ENCODE measurements at regions not wholly inside any gene's neighbourhood (a gene's known extent, or its start where the extent isn't known, plus 50 kb on each side); places are given as distances from the start of the nearest gene placed in this dataset.
A peak's percentile ranks its signal among the peaks of the same experiment; 100 is the strongest.

- Histone ChIP-seq H3K36me3 (ENCODE audit: control insufficient read depth in 1 of 2, insufficient read depth in 2 of 2, low read length in 2 of 2) (no peaks in the 10 kb centered on the region), H2BK12ac (ENCODE audit: low read length) (no peak overlapping the region), H3K14ac (ENCODE audit: low read length) (no peak overlapping the region), H3K27me3 (ENCODE audit: insufficient read depth, low read length) (no peaks in the 10 kb centered on the region), H3K79me1 (ENCODE audit: low read length) (no peaks in the 10 kb centered on the region), H2AFZ (ENCODE audit: insufficient read depth, low read length, poor library complexity) (no peak overlapping the region), H3K23ac (ENCODE audit: low read length) (no peak overlapping the region), H2AK5ac (ENCODE audit: low read length) (no peak overlapping the region), H3K27ac (ENCODE audit: low read depth, low read length) (no peak overlapping the region), H4K12ac (ENCODE audit: low read depth, low read length) (no peak overlapping the region), H3K4ac (ENCODE audit: low read depth, low read length) (no peak overlapping the region), H3K4me3 (ENCODE audit: low read depth, low read length) (no peak overlapping the region), H2BK5ac (ENCODE audit: low read depth, low read length, poor library complexity) (no peak overlapping the region), H3K9ac (ENCODE audit: low read length) (no peak overlapping the region), H3K4me1 (ENCODE audit: control insufficient read depth in 1 of 2, insufficient read depth in 2 of 2, low read length in 2 of 2) (no peaks in the 10 kb centered on the region), H2BK120ac (ENCODE audit: insufficient read depth, low read length, poor library complexity) (no peak overlapping the region), H3K9me3 (ENCODE audit: insufficient read depth, low read depth, low read length) (no peaks in the 10 kb centered on the region), H3K79me2 (ENCODE audit: control insufficient read depth, insufficient read depth, low read length, poor library complexity) (no peaks in the 10 kb centered on the region), H3K18ac (ENCODE audit: low read length) (no peak overlapping the region), H4K8ac (ENCODE audit: low read depth, low read length) (no peak overlapping the region), H4K91ac (ENCODE audit: low read depth, low read length) (no peak overlapping the region), H3K4me2 (ENCODE audit: low read length) (no peak overlapping the region)
- no CpG with 5 or more reads among the region's 16 CpGs for WGBS (ENCODE audit: extremely low coverage, insufficient coverage, insufficient read length)
- DNase-seq = no peak
Observed at GRCh38 chr5:98121036-98121936, 652.2 kb upstream of the RGMB start.

- no CpG with 5 or more reads among the region's 2 CpGs for WGBS (ENCODE audit: extremely low coverage, insufficient coverage, insufficient read length)
- H3K36me3 ChIP-seq (ENCODE audit: control insufficient read depth in 1 of 2, insufficient read depth in 2 of 2, low read length in 2 of 2) = no peaks in the 10 kb centered on the region
Observed at GRCh38 chr5:98128271-98128670, 645.2 kb upstream of the RGMB start.

DNA sequence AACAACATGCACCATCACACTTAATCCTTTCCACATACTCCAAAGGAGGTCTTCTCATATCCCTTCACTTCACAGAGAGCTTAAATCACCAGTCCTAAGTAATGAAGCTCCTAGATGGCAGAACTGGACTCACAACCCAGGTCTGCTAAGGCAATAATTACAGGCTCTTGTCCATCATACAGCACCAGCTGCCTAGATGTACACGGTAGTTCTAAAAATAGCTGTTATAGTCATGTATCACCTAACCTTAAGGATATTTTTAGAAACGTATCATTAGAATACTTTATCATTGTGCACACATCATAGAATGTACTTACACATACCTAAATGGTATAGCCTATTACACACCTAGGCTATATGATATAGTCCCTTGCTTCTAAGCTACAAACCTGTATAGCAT lies 644.6 kb upstream of the RGMB start:
- Histone ChIP-seq H2AFZ (ENCODE audit: insufficient read depth, low read length, poor library complexity) (no peak overlapping the region), H3K4me3 (ENCODE audit: low read depth, low read length) (no peak overlapping the region), H3K27ac (ENCODE audit: low read depth, low read length) (no peak overlapping the region), H3K79me2 (ENCODE audit: control insufficient read depth, insufficient read depth, low read length, poor library complexity) (no peaks in the 10 kb centered on the region), H4K12ac (ENCODE audit: low read depth, low read length) (no peak overlapping the region), H3K9ac (ENCODE audit: low read length) (no peak overlapping the region), H2BK120ac (ENCODE audit: insufficient read depth, low read length, poor library complexity) (no peak overlapping the region), H3K27me3 (ENCODE audit: insufficient read depth, low read length) (no peaks in the 10 kb centered on the region), H3K4ac (ENCODE audit: low read depth, low read length) (no peak overlapping the region), H4K8ac (ENCODE audit: low read depth, low read length) (no peak overlapping the region), H2BK12ac (ENCODE audit: low read length) (no peak overlapping the region), H2AK5ac (ENCODE audit: low read length) (no peak overlapping the region), H3K36me3 (ENCODE audit: control insufficient read depth in 1 of 2, insufficient read depth in 2 of 2, low read length in 2 of 2) (no peaks in the 10 kb centered on the region), H3K4me1 (ENCODE audit: control insufficient read depth in 1 of 2, insufficient read depth in 2 of 2, low read length in 2 of 2) (no peaks in the 10 kb centered on the region), H4K91ac (ENCODE audit: low read depth, low read length) (no peak overlapping the region), H3K23ac (ENCODE audit: low read length) (no peak overlapping the region), H3K14ac (ENCODE audit: low read length) (no peak overlapping the region), H3K18ac (ENCODE audit: low read length) (no peak overlapping the region), H3K4me2 (ENCODE audit: low read length) (no peak overlapping the region), H3K9me3 (ENCODE audit: insufficient read depth, low read depth, low read length) (no peaks in the 10 kb centered on the region), H3K79me1 (ENCODE audit: low read length) (no peaks in the 10 kb centered on the region), H2BK5ac (ENCODE audit: low read depth, low read length, poor library complexity) (no peak overlapping the region)
- no CpG with 5 or more reads among the region's 2 CpGs for WGBS (ENCODE audit: extremely low coverage, insufficient coverage, insufficient read length)
- no peak for DNase-seq

More at GRCh38 chr5:98128271-98128670, 645.2 kb upstream of the RGMB start:
- no peak overlapping the region for H2AK5ac ChIP-seq (ENCODE audit: low read length)
- no peak overlapping the region for H4K12ac ChIP-seq (ENCODE audit: low read depth, low read length)
- no peaks in the 10 kb centered on the region for H3K9me3 ChIP-seq (ENCODE audit: insufficient read depth, low read depth, low read length)
- H3K27ac ChIP-seq (ENCODE audit: low read depth, low read length) = no peak overlapping the region
- H3K4me1 ChIP-seq (ENCODE audit: control insufficient read depth in 1 of 2, insufficient read depth in 2 of 2, low read length in 2 of 2) = no peaks in the 10 kb centered on the region
- H3K4ac ChIP-seq (ENCODE audit: low read depth, low read length) = no peak overlapping the region
- H3K18ac ChIP-seq (ENCODE audit: low read length) = no peak overlapping the region
- H3K27me3 ChIP-seq (ENCODE audit: insufficient read depth, low read length) = no peaks in the 10 kb centered on the region
- no peak overlapping the region for H3K9ac ChIP-seq (ENCODE audit: low read length)
- no peak overlapping the region for H4K91ac ChIP-seq (ENCODE audit: low read depth, low read length)
- no peak overlapping the region for H2BK5ac ChIP-seq (ENCODE audit: low read depth, low read length, poor library complexity)
- H2BK120ac ChIP-seq (ENCODE audit: insufficient read depth, low read length, poor library complexity) = no peak overlapping the region
- H3K79me1 ChIP-seq (ENCODE audit: low read length) = no peaks in the 10 kb centered on the region
- no peak overlapping the region for H3K23ac ChIP-seq (ENCODE audit: low read length)
- no peak overlapping the region for H3K4me2 ChIP-seq (ENCODE audit: low read length)
- H2AFZ ChIP-seq (ENCODE audit: insufficient read depth, low read length, poor library complexity) = no peak overlapping the region
- no peak overlapping the region for H3K14ac ChIP-seq (ENCODE audit: low read length)
- no peaks in the 10 kb centered on the region for H3K79me2 ChIP-seq (ENCODE audit: control insufficient read depth, insufficient read depth, low read length, poor library complexity)
- H4K8ac ChIP-seq (ENCODE audit: low read depth, low read length) = no peak overlapping the region
- no peak overlapping the region for H3K4me3 ChIP-seq (ENCODE audit: low read depth, low read length)
- DNase-seq = no peak
- no peak overlapping the region for H2BK12ac ChIP-seq (ENCODE audit: low read length)

- peak in 1 of 2 donors; percentile 85 for DNase-seq
- Histone ChIP-seq H3K79me1 (ENCODE audit: low read length) (no peaks in the 10 kb centered on the region), H4K12ac (ENCODE audit: low read depth, low read length) (no peak overlapping the region)
Observed at GRCh38 chr5:98130261-98131035, 643.0 kb upstream of the RGMB start.

More at GRCh38 chr5:98130261-98131035, 643.0 kb upstream of the RGMB start:
- H3K79me2 ChIP-seq (ENCODE audit: control insufficient read depth, insufficient read depth, low read length, poor library complexity) = no peaks in the 10 kb centered on the region
- no peak overlapping the region for H2BK5ac ChIP-seq (ENCODE audit: low read depth, low read length, poor library complexity)
- no peaks in the 10 kb centered on the region for H3K9me3 ChIP-seq (ENCODE audit: insufficient read depth, low read depth, low read length)
- H3K27me3 ChIP-seq (ENCODE audit: insufficient read depth, low read length) = no peaks in the 10 kb centered on the region
- no peak overlapping the region for H2AFZ ChIP-seq (ENCODE audit: insufficient read depth, low read length, poor library complexity)
- H3K36me3 ChIP-seq (ENCODE audit: control insufficient read depth in 1 of 2, insufficient read depth in 2 of 2, low read length in 2 of 2) = no peaks in the 10 kb centered on the region
- no peak overlapping the region for H4K8ac ChIP-seq (ENCODE audit: low read depth, low read length)
- H2BK120ac ChIP-seq (ENCODE audit: insufficient read depth, low read length, poor library complexity) = no peak overlapping the region
- H3K18ac ChIP-seq (ENCODE audit: low read length) = no peak overlapping the region
- H2AK5ac ChIP-seq (ENCODE audit: low read length) = no peak overlapping the region
- H3K14ac ChIP-seq (ENCODE audit: low read length) = no peak overlapping the region
- H3K23ac ChIP-seq (ENCODE audit: low read length) = no peak overlapping the region
- H3K4me3 ChIP-seq (ENCODE audit: low read depth, low read length) = no peak overlapping the region
- H3K9ac ChIP-seq (ENCODE audit: low read length) = no peak overlapping the region
- H2BK12ac ChIP-seq (ENCODE audit: low read length) = no peak overlapping the region
- WGBS (ENCODE audit: extremely low coverage, insufficient coverage, insufficient read length) = no CpG with 5 or more reads among the region's 5 CpGs
- no peak overlapping the region for H3K27ac ChIP-seq (ENCODE audit: low read depth, low read length)
- H3K4me2 ChIP-seq (ENCODE audit: low read length) = no peak overlapping the region
- no peaks in the 10 kb centered on the region for H3K4me1 ChIP-seq (ENCODE audit: control insufficient read depth in 1 of 2, insufficient read depth in 2 of 2, low read length in 2 of 2)
- no peak overlapping the region for H3K4ac ChIP-seq (ENCODE audit: low read depth, low read length)
- H4K91ac ChIP-seq (ENCODE audit: low read depth, low read length) = no peak overlapping the region
